ENCODE measurements at regions not wholly inside any gene's neighbourhood (a gene's known extent, or its start where the extent isn't known, plus 50 kb on each side); places are given as distances from the start of the nearest gene placed in this dataset.

- no peaks in the 10 kb centered on the region for H3K4me1 ChIP-seq (ENCODE audit: control insufficient read depth, extremely low read depth, insufficient read depth, low read length)
- H2AFZ ChIP-seq (ENCODE audit: control insufficient read depth, low read length), result no peak overlapping the region
- H3K27ac ChIP-seq (ENCODE audit: control insufficient read depth, insufficient read depth, low read length), result no peak overlapping the region
- no peak for DNase-seq (ENCODE audit: low read depth, low spot score)
- H3K9ac ChIP-seq (ENCODE audit: control insufficient read depth, extremely low read depth, insufficient read depth, low read length), result no peak overlapping the region
- no peaks in the 10 kb centered on the region for H3K9me3 ChIP-seq (ENCODE audit: control insufficient read depth, low read depth, low read length)
- H3K9me1 ChIP-seq (ENCODE audit: control insufficient read depth, extremely low read depth, insufficient read depth, low read length), result no peaks in the 10 kb centered on the region
- H3K27me3 ChIP-seq (ENCODE audit: control insufficient read depth, extremely low read depth, insufficient read depth, low read length), result no peaks in the 10 kb centered on the region
- FAIRE-seq, result no peak
- no peak for TF ChIP-seq CTCF (optimal IDR thresholded peaks at IDR 0.05 in 1 of 3, IDR thresholded peaks at IDR 0.05 in 1 of 3, conservative IDR thresholded peaks at IDR 0.05 in 1 of 3; ENCODE audit: extremely low read depth in 1 of 3, insufficient read depth in 2 of 3, low read length in 3 of 3)
- no peak for TF ChIP-seq EZH2 (IDR thresholded peaks at IDR 0.05; ENCODE audit: low read length)
- no peaks in the 10 kb centered on the region for H3K79me2 ChIP-seq (ENCODE audit: control insufficient read depth, insufficient read depth, low read length)
- H3K36me3 ChIP-seq (ENCODE audit: control insufficient read depth in 2 of 2, extremely low read depth in 1 of 2, insufficient read depth in 2 of 2, low read length in 2 of 2), result no peaks in the 10 kb centered on the region
- dilution Hi-C loops (cut with MboI; ENCODE audit: extremely low pct_ligation_motif_present, low sequenced_read_pairs), result no loop called here
- no peaks in the 10 kb centered on the region for H4K20me1 ChIP-seq (ENCODE audit: control insufficient read depth, extremely low read depth, insufficient read depth, low read length)
- H3K4me3 ChIP-seq (ENCODE audit: control insufficient read depth in 2 of 3, extremely low read depth in 1 of 3, insufficient read depth in 2 of 3, low read depth in 1 of 3, low read length in 3 of 3), result no peak overlapping the region
- H3K4me2 ChIP-seq (ENCODE audit: control insufficient read depth, extremely low read depth, insufficient read depth, low read depth, low read length), result no peak overlapping the region
Measured at GRCh38 chr4:148747721-148748268, 305.6 kb upstream of the NR3C2 start.

DNA sequence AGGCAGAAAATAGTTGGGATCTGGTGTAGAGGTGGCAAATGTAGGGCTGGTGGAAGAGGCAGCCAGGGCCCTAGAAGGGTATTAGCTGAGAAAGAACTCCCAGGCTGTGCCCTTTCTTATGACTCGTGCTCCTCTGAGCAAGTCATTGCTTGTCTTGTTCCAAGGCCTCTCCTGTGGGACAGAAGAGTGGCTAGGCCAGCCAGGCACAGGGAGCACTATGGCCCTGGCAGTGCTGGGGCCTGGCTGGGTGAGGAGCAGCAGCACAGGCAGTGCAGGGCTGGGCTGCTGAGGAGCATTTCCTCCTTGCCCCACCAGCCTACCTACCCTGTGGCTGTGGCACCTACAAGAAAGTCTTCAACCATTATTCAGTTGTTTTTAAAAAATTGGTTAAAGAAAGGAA, 298.5 kb upstream of the NR3C2 start:
- Histone ChIP-seq H3K79me2 (ENCODE audit: control insufficient read depth, insufficient read depth, low read length) (no peaks in the 10 kb centered on the region), H3K9ac (ENCODE audit: control insufficient read depth, extremely low read depth, insufficient read depth, low read length) (no peak overlapping the region), H2AFZ (ENCODE audit: control insufficient read depth, low read length) (no peak overlapping the region), H3K4me3 (ENCODE audit: control insufficient read depth in 2 of 3, extremely low read depth in 1 of 3, insufficient read depth in 2 of 3, low read depth in 1 of 3, low read length in 3 of 3) (no peak overlapping the region), H3K9me3 (ENCODE audit: control insufficient read depth, low read depth, low read length) (no peaks in the 10 kb centered on the region), H4K20me1 (ENCODE audit: control insufficient read depth, extremely low read depth, insufficient read depth, low read length) (no peaks in the 10 kb centered on the region), H3K27ac (ENCODE audit: control insufficient read depth, insufficient read depth, low read length) (no peak overlapping the region), H3K4me1 (ENCODE audit: control insufficient read depth, extremely low read depth, insufficient read depth, low read length) (no peaks in the 10 kb centered on the region), H3K36me3 (ENCODE audit: control insufficient read depth in 2 of 2, extremely low read depth in 1 of 2, insufficient read depth in 2 of 2, low read length in 2 of 2) (no peaks in the 10 kb centered on the region), H3K9me1 (ENCODE audit: control insufficient read depth, extremely low read depth, insufficient read depth, low read length) (no peaks in the 10 kb centered on the region), H3K27me3 (ENCODE audit: control insufficient read depth, extremely low read depth, insufficient read depth, low read length) (no peaks in the 10 kb centered on the region), H3K4me2 (ENCODE audit: control insufficient read depth, extremely low read depth, insufficient read depth, low read depth, low read length) (no peak overlapping the region)
- FAIRE-seq (no peak), DNase-seq (ENCODE audit: low read depth, low spot score) (no peak)
- dilution Hi-C loops (cut with MboI; ENCODE audit: extremely low pct_ligation_motif_present, low sequenced_read_pairs), result no loop called here
- TF ChIP-seq EZH2 (IDR thresholded peaks at IDR 0.05; ENCODE audit: low read length), result no peak
- TF ChIP-seq CTCF (optimal IDR thresholded peaks at IDR 0.05 in 1 of 3, IDR thresholded peaks at IDR 0.05 in 1 of 3, conservative IDR thresholded peaks at IDR 0.05 in 1 of 3; ENCODE audit: extremely low read depth in 1 of 3, insufficient read depth in 2 of 3, low read length in 3 of 3), result no peak
